Ovary (tissue), 3 donors: ENCODE measurements at regions not wholly inside any gene's neighbourhood (a gene's known extent, or its start where the extent isn't known, plus 50 kb on each side); places are given as distances from the start of the nearest gene placed in this dataset.

Source experiments
- POLR2A ChIP-seq: fragments of 450-650 bp; IDR thresholded peaks from one replicate; pipeline ENCODE4 v1.6.1; 2017; ENCODE audit warnings: antibody characterized with exemption, mild to moderate bottlenecking, moderate library complexity
- TF ChIP-seq, protein P1 (sequence below), 3 donors: fragments of 450-650 bp in 2 of 3; fragments of 200-600 bp in 1 of 3; IDR thresholded peaks; one replicate each; pipeline versions ENCODE4 v1.5.1 to v1.8.0; 2016 to 2022; ENCODE audit warnings: antibody characterized with exemption in 3 of 3, mild to moderate bottlenecking in 1 of 3
- donor health status: DM: no; HTN: no; CAD: no.

GRCh38 chr6:114419175-114419574, 76.4 kb upstream of the HS3ST5 start:
- TF ChIP-seq, protein P1, sequence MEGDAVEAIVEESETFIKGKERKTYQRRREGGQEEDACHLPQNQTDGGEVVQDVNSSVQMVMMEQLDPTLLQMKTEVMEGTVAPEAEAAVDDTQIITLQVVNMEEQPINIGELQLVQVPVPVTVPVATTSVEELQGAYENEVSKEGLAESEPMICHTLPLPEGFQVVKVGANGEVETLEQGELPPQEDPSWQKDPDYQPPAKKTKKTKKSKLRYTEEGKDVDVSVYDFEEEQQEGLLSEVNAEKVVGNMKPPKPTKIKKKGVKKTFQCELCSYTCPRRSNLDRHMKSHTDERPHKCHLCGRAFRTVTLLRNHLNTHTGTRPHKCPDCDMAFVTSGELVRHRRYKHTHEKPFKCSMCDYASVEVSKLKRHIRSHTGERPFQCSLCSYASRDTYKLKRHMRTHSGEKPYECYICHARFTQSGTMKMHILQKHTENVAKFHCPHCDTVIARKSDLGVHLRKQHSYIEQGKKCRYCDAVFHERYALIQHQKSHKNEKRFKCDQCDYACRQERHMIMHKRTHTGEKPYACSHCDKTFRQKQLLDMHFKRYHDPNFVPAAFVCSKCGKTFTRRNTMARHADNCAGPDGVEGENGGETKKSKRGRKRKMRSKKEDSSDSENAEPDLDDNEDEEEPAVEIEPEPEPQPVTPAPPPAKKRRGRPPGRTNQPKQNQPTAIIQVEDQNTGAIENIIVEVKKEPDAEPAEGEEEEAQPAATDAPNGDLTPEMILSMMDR (IDR thresholded peaks at IDR 0.05): no peak
- no peak for TF ChIP-seq POLR2A
